Neuronal stem cell (in vitro differentiated cells): ENCODE measurements at regions not wholly inside any gene's neighbourhood (a gene's known extent, or its start where the extent isn't known, plus 50 kb on each side); places are given as distances from the start of the nearest gene placed in this dataset.

Source experiments
- DNase-seq: peaks from one replicate; pipeline ENCODE4 v3.0.0-alpha.2; 2013; ENCODE audit warnings: low spot score
- H2AFZ ChIP-seq: one replicate; pipeline ENCODE4 v1.6.1; 2013; ENCODE audit warnings: mild to moderate bottlenecking, low read length, inconsistent platforms
- H2AK5ac ChIP-seq: 2 replicates; pipeline ENCODE4 v1.6.1; 2013; ENCODE audit warnings: low read depth, mild to moderate bottlenecking, inconsistent platforms, low read length, moderate library complexity, mixed read lengths
- H2BK120ac ChIP-seq: 2 replicates; pipeline ENCODE4 v1.6.1; 2013; ENCODE audit warnings: low read depth, mild to moderate bottlenecking, inconsistent platforms, low read length, moderate library complexity, mixed read lengths
- H2BK12ac ChIP-seq: one replicate; pipeline ENCODE4 v1.6.1; 2013; ENCODE audit warnings: low read length, inconsistent platforms
- H2BK15ac ChIP-seq: 2 replicates; pipeline ENCODE4 v1.6.1; 2013; ENCODE audit warnings: mild to moderate bottlenecking, low read length, inconsistent platforms, mixed read lengths
- H2BK5ac ChIP-seq: one replicate; pipeline ENCODE4 v1.6.1; 2013; ENCODE audit warnings: inconsistent platforms, mild to moderate bottlenecking, low read length, moderate library complexity
- H3K14ac ChIP-seq: one replicate; pipeline ENCODE4 v1.6.1; 2013; ENCODE audit warnings: low read length, inconsistent platforms
- H3K18ac ChIP-seq: 2 replicates; pipeline ENCODE4 v1.6.1; 2013; ENCODE audit warnings: low read length, inconsistent platforms
- H3K23ac ChIP-seq: 2 replicates; pipeline ENCODE4 v1.6.1; 2013; ENCODE audit warnings: low read depth, mild to moderate bottlenecking, mixed read lengths, low read length, inconsistent platforms; ENCODE audit not compliant: poor library complexity
- H3K27ac ChIP-seq: replicated peaks from 3 replicates; pipeline ENCODE4 v1.5.1; 2013; ENCODE audit warnings: low read length, inconsistent platforms
- H3K27me3 ChIP-seq, 3 experiments: 2 replicates each; pipeline ENCODE4 v1.6.1; 2013; ENCODE audit warnings: low read length in 3 of 3, mild to moderate bottlenecking in 2 of 3, inconsistent platforms in 1 of 3, low read depth in 1 of 3, mixed read lengths in 1 of 3, moderate library complexity in 1 of 3; ENCODE audit not compliant: control insufficient read depth in 3 of 3, insufficient read depth in 3 of 3
- H3K36me3 ChIP-seq, 2 donors: replicated peaks in 1 of 2; 2 replicates each; pipeline ENCODE4 v1.6.1; 2013; ENCODE audit warnings: low read length in 2 of 2; ENCODE audit not compliant: control insufficient read depth in 2 of 2, insufficient read depth in 2 of 2
- H3K4ac ChIP-seq: 2 replicates; pipeline ENCODE4 v1.6.1; 2013; ENCODE audit warnings: inconsistent platforms, mild to moderate bottlenecking, low read length, moderate library complexity
- H3K4me1 ChIP-seq, 2 donors: 1 replicate in 1 of 2; 2 replicates in 1 of 2; pipeline ENCODE4 v1.6.1; 2013; ENCODE audit warnings: low read length in 2 of 2, low read depth in 1 of 2; ENCODE audit not compliant: control insufficient read depth in 2 of 2, insufficient read depth in 1 of 2
- H3K4me2 ChIP-seq: one replicate; pipeline ENCODE4 v1.6.1; 2013; ENCODE audit warnings: mild to moderate bottlenecking, low read length, inconsistent platforms; ENCODE audit not compliant: insufficient read depth, poor library complexity, severe bottlenecking
- H3K4me3 ChIP-seq, 2 donors: 2 replicates each; pipeline ENCODE4 v1.5.1; 2013; ENCODE audit warnings: low read length in 2 of 2, mild to moderate bottlenecking in 2 of 2, inconsistent platforms in 1 of 2, moderate library complexity in 1 of 2
- H3K79me1 ChIP-seq: one replicate; pipeline ENCODE4 v1.6.1; 2013; ENCODE audit warnings: low read depth, mild to moderate bottlenecking, inconsistent platforms, low read length, moderate library complexity
- H3K9ac ChIP-seq: one replicate; pipeline ENCODE4 v1.6.1; 2013; ENCODE audit warnings: mild to moderate bottlenecking, low read depth, low read length, inconsistent platforms; ENCODE audit not compliant: poor library complexity
- H3K9me3 ChIP-seq, 2 donors: replicated peaks in 1 of 2; 2 replicates each; pipeline versions ENCODE3 to v1.6.1; 2013; ENCODE audit warnings: low read length in 2 of 2, mild to moderate bottlenecking in 2 of 2, inconsistent platforms in 1 of 2, low read depth in 1 of 2, mixed read lengths in 1 of 2, moderate library complexity in 1 of 2; ENCODE audit not compliant: control insufficient read depth in 2 of 2, insufficient read depth in 1 of 2
- H4K8ac ChIP-seq: one replicate; pipeline ENCODE4 v1.6.1; 2013; ENCODE audit warnings: low read depth, mild to moderate bottlenecking, inconsistent platforms, low read length, moderate library complexity
- H4K91ac ChIP-seq: one replicate; pipeline ENCODE4 v1.6.1; 2013; ENCODE audit warnings: low read length, low read depth, mild to moderate bottlenecking, inconsistent platforms; ENCODE audit not compliant: poor library complexity
- WGBS, 2 donors: extraction: QIAGEN DNeasy Blood & Tissue Kit; methylation state at CpG; one replicate each; pipeline ENCODE4 v1.1.7; 2013; ENCODE audit warnings: missing lambda C conversion rate in 2 of 2, mixed read lengths in 1 of 2; ENCODE audit not compliant: insufficient read length in 2 of 2, insufficient replicate concordance in 1 of 2; ENCODE audit errors: extremely low coverage in 2 of 2; 5-methylcytosine and 5-hydroxymethylcytosine counted together

- H3K9me3 ChIP-seq, result peaks cover 0 to 3% of the 10 kb centered on the region in 2 donors
- no peak for DNase-seq
- no peak overlapping the region for H2AFZ ChIP-seq
- H3K4me3 ChIP-seq, result no peak overlapping the region
- no peak overlapping the region for H2BK5ac ChIP-seq
- no peaks in the 10 kb centered on the region for H3K36me3 ChIP-seq
- H3K79me1 ChIP-seq, result peaks cover 2% of the 10 kb centered on the region
- H2AK5ac ChIP-seq, result no peak overlapping the region
- H3K27ac ChIP-seq, result no peak overlapping the region
- no CpG with 5 or more reads among the region's 12 CpGs for WGBS, 2 donors
- H3K27me3 ChIP-seq, result no peaks in the 10 kb centered on the region
- no peak overlapping the region for H3K9ac ChIP-seq
- no peak overlapping the region for H2BK120ac ChIP-seq
- H4K91ac ChIP-seq, result no peak overlapping the region
- H3K14ac ChIP-seq, result peak overlapping the region; percentile 99
- no peaks in the 10 kb centered on the region for H3K4me1 ChIP-seq
- no peak overlapping the region for H3K4me2 ChIP-seq
- H2BK12ac ChIP-seq, result no peak overlapping the region
- no peak overlapping the region for H2BK15ac ChIP-seq
- no peak overlapping the region for H3K4ac ChIP-seq
- no peak overlapping the region for H4K8ac ChIP-seq
- no peak overlapping the region for H3K23ac ChIP-seq
- no peak overlapping the region for H3K18ac ChIP-seq
Observed at GRCh38 chr1:4495809-4496208, 158.6 kb upstream of the AJAP1 start.

- Histone ChIP-seq H3K18ac (no peak overlapping the region), H2BK15ac (no peak overlapping the region), H2BK5ac (no peak overlapping the region), H3K27me3 (no peaks in the 10 kb centered on the region), H2AK5ac (no peak overlapping the region), H2AFZ (no peak overlapping the region), H2BK120ac (no peak overlapping the region), H3K36me3 (no peaks in the 10 kb centered on the region), H3K27ac (no peak overlapping the region), H3K9me3 (peaks cover 0 to 3% of the 10 kb centered on the region in 2 donors), H3K79me1 (peaks cover 2% of the 10 kb centered on the region), H3K4me2 (no peak overlapping the region), H3K23ac (no peak overlapping the region), H3K4me1 (no peaks in the 10 kb centered on the region), H3K4me3 (no peak overlapping the region), H4K91ac (no peak overlapping the region), H2BK12ac (no peak overlapping the region), H3K9ac (no peak overlapping the region), H4K8ac (no peak overlapping the region), H3K4ac (no peak overlapping the region), H3K14ac (no peak overlapping the region)
- no peak for DNase-seq
- no CpG with 5 or more reads among the region's 11 CpGs for WGBS, 2 donors
Observed at GRCh38 chr1:4500441-4500840, 154.0 kb upstream of the AJAP1 start.

- Histone ChIP-seq H3K18ac (no peak overlapping the region), H3K79me1 (no peaks in the 10 kb centered on the region), H3K9me3 (no peaks in the 10 kb centered on the region), H3K27ac (no peak overlapping the region), H3K4me2 (no peak overlapping the region), H2AFZ (no peak overlapping the region), H3K9ac (no peak overlapping the region), H2AK5ac (no peak overlapping the region), H3K4me3 (no peak overlapping the region), H3K14ac (no peak overlapping the region), H2BK120ac (no peak overlapping the region), H3K36me3 (no peaks in the 10 kb centered on the region), H3K4ac (no peak overlapping the region), H2BK15ac (no peak overlapping the region), H3K27me3 (no peaks in the 10 kb centered on the region), H4K91ac (no peak overlapping the region), H3K4me1 (no peaks in the 10 kb centered on the region), H2BK12ac (no peak overlapping the region), H2BK5ac (no peak overlapping the region), H4K8ac (no peak overlapping the region), H3K23ac (no peak overlapping the region)
- DNase-seq, result no peak
- no CpG with 5 or more reads among the region's 4 CpGs for WGBS, 2 donors
Observed at GRCh38 chr1:4506591-4506990, 147.8 kb upstream of the AJAP1 start.

- Histone ChIP-seq H2BK15ac (no peak overlapping the region), H3K36me3 (no peaks in the 10 kb centered on the region), H3K4me3 (no peak overlapping the region), H3K4me1 (peaks cover 0 to 4% of the 10 kb centered on the region in 2 donors), H3K9me3 (no peaks in the 10 kb centered on the region), H3K14ac (no peak overlapping the region), H2AK5ac (no peak overlapping the region), H3K23ac (no peak overlapping the region), H3K27ac (no peak overlapping the region), H3K9ac (no peak overlapping the region), H4K91ac (no peak overlapping the region), H3K79me1 (no peaks in the 10 kb centered on the region), H2BK120ac (no peak overlapping the region), H3K4ac (no peak overlapping the region), H2BK12ac (no peak overlapping the region), H2BK5ac (no peak overlapping the region), H2AFZ (no peak overlapping the region), H3K18ac (no peak overlapping the region), H4K8ac (no peak overlapping the region), H3K4me2 (no peak overlapping the region), H3K27me3 (no peaks in the 10 kb centered on the region)
- no peak for DNase-seq
- no CpG with 5 or more reads among the region's 8 CpGs for WGBS, 2 donors
Observed at GRCh38 chr1:4509206-4509605, 145.2 kb upstream of the AJAP1 start.
